SK-N-SH treated with all-trans-retinoic acid at 6 μM for 48 hours (cell line): ENCODE measurements at regions not wholly inside any gene's neighbourhood (a gene's known extent, or its start where the extent isn't known, plus 50 kb on each side); places are given as distances from the start of the nearest gene placed in this dataset.

Experiments used
- ATAC-seq: fragments of 200-7000 bp; cut with Tn5 transposase; 3 replicates; pipeline ENCODE4 v1.9.1; 2020; ENCODE audit warnings: mild to moderate bottlenecking, moderate library complexity
- ARNTL ChIP-seq: fragments of 450-650 bp; formaldehyde crosslinking; IDR thresholded peaks from 2 replicates; pipeline ENCODE4 v1.5.0; 2020; ENCODE audit warnings: low read depth, mild to moderate bottlenecking, moderate library complexity, borderline replicate concordance
- BACH2 ChIP-seq: fragments of 250-450 bp; sonication (Bioruptor Pico); IDR thresholded peaks from 2 replicates; pipeline ENCODE4 v1.9.0; 2021; ENCODE audit warnings: mild to moderate bottlenecking, borderline replicate concordance
- CREB5 ChIP-seq: fragments of 250-450 bp; sonication (Bioruptor Pico); IDR thresholded peaks from 2 replicates; pipeline ENCODE4 v1.5.1; 2020; ENCODE audit warnings: low read depth, mild to moderate bottlenecking, moderate library complexity
- CSDC2 ChIP-seq: fragments of 250-450 bp; sonication (Bioruptor Pico); IDR thresholded peaks from 2 replicates; pipeline ENCODE4 v1.5.0; 2020; ENCODE audit warnings: mild to moderate bottlenecking, moderate library complexity
- CSRNP3 ChIP-seq: fragments of 250-450 bp; sonication (Bioruptor Pico); IDR thresholded peaks from 2 replicates; pipeline ENCODE4 v1.5.1; 2021; ENCODE audit warnings: mild to moderate bottlenecking, moderate library complexity
- ESRRG ChIP-seq: fragments of 250-450 bp; sonication (Bioruptor Pico); IDR thresholded peaks from 2 replicates; pipeline ENCODE4 v1.6.1; 2021; ENCODE audit warnings: mild to moderate bottlenecking
- GLIS3 ChIP-seq: fragments of 250-450 bp; sonication (Bioruptor Pico); IDR thresholded peaks from 2 replicates; pipeline ENCODE4 v1.5.0; 2020; ENCODE audit warnings: mild to moderate bottlenecking, moderate library complexity
- ISL1 ChIP-seq: fragments of 250-450 bp; sonication (Bioruptor Pico); IDR thresholded peaks from 2 replicates; pipeline ENCODE4 v2.1.2; 2022; ENCODE audit warnings: mild to moderate bottlenecking, moderate library complexity
- PATZ1 ChIP-seq: fragments of 250-450 bp; sonication (Bioruptor Pico); IDR thresholded peaks from 2 replicates; pipeline ENCODE4 v1.8.0; 2020; ENCODE audit warnings: mild to moderate bottlenecking, moderate library complexity, borderline replicate concordance
- POU6F1 ChIP-seq: fragments of 250-450 bp; sonication (Bioruptor Pico); IDR thresholded peaks from 2 replicates; pipeline ENCODE4 v1.8.0; 2021; ENCODE audit warnings: low read depth, mild to moderate bottlenecking, moderate library complexity, borderline replicate concordance
- PPARA ChIP-seq: fragments of 250-450 bp; sonication (Bioruptor Pico); IDR thresholded peaks from 2 replicates; pipeline ENCODE4 v1.5.0; 2020; ENCODE audit warnings: mild to moderate bottlenecking, borderline replicate concordance
- RARB ChIP-seq: fragments of 250-450 bp; sonication (Bioruptor Pico); IDR thresholded peaks from 2 replicates; pipeline ENCODE4 v1.8.0; 2021; ENCODE audit warnings: mild to moderate bottlenecking, moderate library complexity
- SNAI2 ChIP-seq: fragments of 250-450 bp; sonication (Bioruptor Pico); IDR thresholded peaks from 2 replicates; pipeline ENCODE4 v1.5.0; 2020; ENCODE audit warnings: mild to moderate bottlenecking, moderate library complexity
- TCF4 ChIP-seq: fragments of 250-450 bp; sonication (Bioruptor Pico); IDR thresholded peaks from 2 replicates; pipeline ENCODE4 v1.8.0; 2021; ENCODE audit warnings: mild to moderate bottlenecking, moderate library complexity, borderline replicate concordance
- TOX ChIP-seq: fragments of 250-450 bp; sonication (Bioruptor Pico); IDR thresholded peaks from 2 replicates; pipeline ENCODE4 v1.8.0; 2021; ENCODE audit warnings: mild to moderate bottlenecking, moderate library complexity, borderline replicate concordance
- TSHZ2 ChIP-seq: fragments of 250-450 bp; sonication (Bioruptor Pico); IDR thresholded peaks from 2 replicates; pipeline ENCODE4 v1.5.0; 2020; ENCODE audit warnings: mild to moderate bottlenecking, moderate library complexity
- ZC3H10 ChIP-seq: fragments of 250-450 bp; sonication (Bioruptor Pico); IDR thresholded peaks from 2 replicates; pipeline ENCODE4 v1.5.1; 2021; ENCODE audit warnings: mild to moderate bottlenecking, moderate library complexity
- ZFP3 ChIP-seq: fragments of 250-450 bp; sonication (Bioruptor Pico); IDR thresholded peaks from 2 replicates; pipeline ENCODE4 v1.5.0; 2020; ENCODE audit warnings: mild to moderate bottlenecking, moderate library complexity
- ZFP30 ChIP-seq: fragments of 450-650 bp; formaldehyde crosslinking; IDR thresholded peaks from 2 replicates; pipeline ENCODE4 v1.5.0; 2022; ENCODE audit warnings: mild to moderate bottlenecking, moderate library complexity
- ZNF565 ChIP-seq: fragments of 450-650 bp; formaldehyde crosslinking; conservative IDR thresholded peaks from 2 replicates; pipeline ENCODE4 v1.5.0; 2020; ENCODE audit warnings: low read depth, mild to moderate bottlenecking, moderate library complexity
- ZNF70 ChIP-seq: fragments of 450-650 bp; formaldehyde crosslinking; IDR thresholded peaks from 2 replicates; pipeline ENCODE4 v1.5.0; 2020; ENCODE audit warnings: mild to moderate bottlenecking, moderate library complexity

- TF ChIP-seq GLIS3 (CRISPR knock-in tag): no peak
- no peak for TF ChIP-seq ESRRG (CRISPR knock-in tag)
- TF ChIP-seq TOX (CRISPR knock-in tag): no peak
- TF ChIP-seq ZFP3: no peak
- TF ChIP-seq ZFP30 (CRISPR knock-in tag): no peak
- no peak for TF ChIP-seq PPARA
- TF ChIP-seq TCF4 (CRISPR knock-in tag): no peak
- no peak for TF ChIP-seq SNAI2 (CRISPR knock-in tag)
- no peak for ATAC-seq
These were observed 915.3 kb downstream of the VRK1 start for GRCh38 chr14:97712471-97712870.

- no peak for ATAC-seq
- TF ChIP-seq CREB5 (CRISPR knock-in tag): no peak
- no peak for TF ChIP-seq POU6F1 (CRISPR knock-in tag)
- no peak for TF ChIP-seq BACH2 (CRISPR knock-in tag)
- TF ChIP-seq ZFP30 (CRISPR knock-in tag): no peak
- TF ChIP-seq ZNF565 (CRISPR knock-in tag): no peak
- TF ChIP-seq GLIS3 (CRISPR knock-in tag): no peak
- TF ChIP-seq ZFP3: no peak
- no peak for TF ChIP-seq TCF4 (CRISPR knock-in tag)
- TF ChIP-seq CSDC2 (CRISPR knock-in tag): no peak
- TF ChIP-seq TSHZ2: no peak
- no peak for TF ChIP-seq PATZ1 (CRISPR knock-in tag)
These were observed 915.8 kb downstream of the VRK1 start for GRCh38 chr14:97713023-97713422.

GRCh38 chr14:97718886-97719442, 921.8 kb downstream of the VRK1 start:
- no peak for TF ChIP-seq ZNF565 (CRISPR knock-in tag)
- TF ChIP-seq PPARA: no peak
- TF ChIP-seq TCF4 (CRISPR knock-in tag): no peak
- no peak for TF ChIP-seq ARNTL (CRISPR knock-in tag)
- TF ChIP-seq ISL1 (CRISPR knock-in tag): no peak
- TF ChIP-seq GLIS3 (CRISPR knock-in tag): no peak
- no peak for TF ChIP-seq ZFP3
- TF ChIP-seq RARB (CRISPR knock-in tag): no peak
- no peak for TF ChIP-seq SNAI2 (CRISPR knock-in tag)
- no peak for TF ChIP-seq PATZ1 (CRISPR knock-in tag)
- TF ChIP-seq ZFP30 (CRISPR knock-in tag): no peak
- TF ChIP-seq ZNF70 (CRISPR knock-in tag): no peak
- no peak for TF ChIP-seq CSDC2 (CRISPR knock-in tag)
- no peak for TF ChIP-seq ZC3H10 (CRISPR knock-in tag)
- no peak for TF ChIP-seq CREB5 (CRISPR knock-in tag)
- no peak for TF ChIP-seq CSRNP3 (CRISPR knock-in tag)
- TF ChIP-seq ESRRG (CRISPR knock-in tag): no peak
- ATAC-seq: no peak
